Stimulated activated CD4-positive, alpha-beta T cell treated with anti-CD3 and anti-CD28 coated beads, TNF-alpha, amount 100 ng/mL, for 4 hours (primary cell): ENCODE measurements at regions not wholly inside any gene's neighbourhood (a gene's known extent, or its start where the extent isn't known, plus 50 kb on each side); places are given as distances from the start of the nearest gene placed in this dataset.

Source experiments
- DNase-seq, 3 experiments: peaks; one replicate each; pipeline ENCODE4 v3.0.0-alpha.2; 2020; ENCODE audit warnings: low read depth in 3 of 3

DNA sequence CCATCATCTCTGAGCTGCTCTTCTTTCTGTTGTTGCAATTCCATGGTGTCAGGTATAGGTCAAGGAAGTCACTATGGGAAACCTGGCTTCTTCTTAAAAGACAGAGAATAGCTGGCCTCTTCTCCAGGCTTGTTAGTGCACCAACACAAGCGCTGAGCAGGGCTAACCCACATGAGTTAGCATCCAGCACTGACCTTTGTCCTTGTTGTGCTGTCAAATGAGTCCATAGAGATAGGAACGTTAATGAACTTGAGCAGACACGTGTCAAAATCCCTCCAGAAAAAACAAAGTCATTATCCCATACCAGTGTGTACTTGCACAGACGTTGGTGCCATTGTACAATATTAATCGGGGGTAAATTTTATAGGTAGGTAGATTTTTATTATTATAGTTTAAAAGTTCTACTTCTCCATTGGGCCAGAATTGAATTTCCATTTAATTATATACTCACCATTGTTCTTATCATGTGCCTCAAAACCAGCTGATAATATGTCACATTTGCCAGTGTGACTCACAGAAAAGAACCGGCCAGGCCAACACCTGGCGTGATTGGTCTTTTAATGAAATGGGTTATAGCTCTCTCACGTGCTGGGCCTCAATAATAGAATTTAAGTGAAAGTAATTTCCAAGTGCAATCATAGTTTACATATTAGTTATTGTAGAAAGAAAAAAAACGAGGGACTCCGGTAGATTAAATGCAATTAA, 468.8 kb upstream of the MGMT start:
- DNase-seq: no peak

GRCh38 chr10:129004398-129004797, 462.6 kb upstream of the MGMT start:
- no peak for DNase-seq

- no peak for DNase-seq
Observed at GRCh38 chr10:129005080-129005479, 462.0 kb upstream of the MGMT start.

GRCh38 chr10:129005804-129006203, 461.2 kb upstream of the MGMT start:
- DNase-seq: no peak

- no peak for DNase-seq
Observed at GRCh38 chr10:129018511-129018910, 448.5 kb upstream of the MGMT start.

DNA sequence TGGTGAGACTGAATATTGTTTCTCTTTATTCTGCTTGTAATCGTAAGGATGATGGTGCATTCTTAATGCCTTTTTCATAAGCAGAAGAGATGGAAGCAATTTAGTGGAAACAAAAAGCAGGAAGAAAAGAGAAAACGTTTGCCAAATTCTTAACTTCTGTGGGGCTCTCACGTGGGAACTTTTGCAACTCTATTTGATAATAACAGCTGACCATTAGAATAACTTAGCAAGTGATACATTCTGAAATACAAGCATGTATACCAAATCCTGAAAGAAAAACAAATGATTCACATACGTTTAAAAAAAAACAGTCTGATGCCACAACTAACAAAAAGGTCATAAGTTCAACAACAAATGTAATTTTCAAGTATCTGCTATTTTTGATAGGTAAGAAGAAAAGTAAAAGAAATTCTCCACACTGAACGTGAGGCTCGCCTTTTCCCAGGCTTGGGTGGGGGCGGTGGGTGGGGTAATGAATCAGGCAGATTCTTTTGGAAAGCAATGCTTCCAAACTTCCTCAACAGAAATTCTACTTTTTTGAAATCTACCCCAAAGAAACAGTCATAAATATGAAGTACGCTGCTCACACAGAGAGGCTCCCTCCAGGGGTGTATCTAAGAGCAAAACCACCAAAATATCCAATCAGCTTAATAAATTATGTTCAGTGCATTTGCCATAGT, 446.2 kb upstream of the MGMT start:
- no peak for DNase-seq

GRCh38 chr10:129021594-129022304, 445.3 kb upstream of the MGMT start:
- DNase-seq: no peak

DNA sequence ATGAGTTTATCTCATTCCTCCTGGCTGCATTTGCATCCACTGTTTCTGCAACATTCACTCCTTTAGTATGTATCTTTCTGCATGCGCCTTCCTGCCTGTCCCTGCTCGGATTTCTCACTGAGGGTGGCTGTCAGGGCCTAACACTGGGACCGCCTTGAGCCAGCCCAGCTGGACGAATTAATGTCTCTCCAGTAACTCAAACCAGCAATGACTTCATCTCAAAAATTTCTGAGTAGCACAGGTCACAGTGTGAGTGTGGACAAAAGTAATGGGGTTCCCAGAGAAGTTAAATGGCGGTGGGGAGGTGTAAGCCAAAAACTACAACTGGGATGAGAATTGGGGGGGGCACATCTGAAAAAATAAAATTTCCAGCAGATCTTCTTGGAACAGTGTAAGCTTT, 444.0 kb upstream of the MGMT start:
- DNase-seq: no peak

- no peak for DNase-seq
Observed at GRCh38 chr10:129024046-129024445, 443.0 kb upstream of the MGMT start.

- DNase-seq: no peak
Observed at GRCh38 chr10:129025787-129026186, 441.3 kb upstream of the MGMT start.

DNA sequence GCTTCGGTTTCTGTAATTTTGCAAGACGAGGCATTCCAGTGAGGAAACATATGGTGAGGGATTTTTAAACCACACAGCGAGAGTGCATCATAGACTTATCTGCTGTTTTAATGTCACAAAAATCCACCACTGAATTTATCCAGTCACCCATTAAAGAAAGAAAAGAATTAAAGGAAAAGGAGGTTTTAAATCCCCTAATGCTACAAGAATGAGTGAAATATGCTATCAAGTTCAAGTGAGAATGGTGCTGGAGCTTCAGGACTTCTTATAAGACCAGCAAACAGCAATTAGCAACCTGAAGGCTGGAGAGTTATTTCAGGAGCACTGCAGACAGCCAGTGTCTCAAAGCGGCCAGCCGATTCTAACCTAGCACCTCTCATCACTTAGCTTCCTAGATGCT, 439.1 kb upstream of the MGMT start:
- no peak for DNase-seq

DNA sequence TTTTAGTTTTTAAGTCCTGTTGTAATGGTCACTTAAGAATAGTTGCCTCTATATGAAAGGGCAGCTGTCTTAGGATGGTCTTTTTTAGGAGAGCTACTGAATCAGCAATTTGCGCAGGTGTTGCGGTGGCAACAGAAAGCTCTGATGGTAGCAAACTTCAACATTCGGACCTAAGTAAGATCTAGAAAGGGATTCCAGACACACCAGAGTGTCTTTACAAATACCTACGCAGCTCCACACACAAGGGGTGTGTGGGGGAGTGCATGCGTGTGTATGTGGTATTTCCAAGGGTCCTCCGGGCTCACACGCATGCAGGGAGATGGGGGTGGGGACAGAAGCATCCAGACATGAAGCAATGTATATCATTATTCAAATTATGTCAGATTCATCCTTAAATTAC, 438.6 kb upstream of the MGMT start:
- no peak for DNase-seq

GRCh38 chr10:129029051-129029450, 438.0 kb upstream of the MGMT start:
- DNase-seq: no peak

DNA sequence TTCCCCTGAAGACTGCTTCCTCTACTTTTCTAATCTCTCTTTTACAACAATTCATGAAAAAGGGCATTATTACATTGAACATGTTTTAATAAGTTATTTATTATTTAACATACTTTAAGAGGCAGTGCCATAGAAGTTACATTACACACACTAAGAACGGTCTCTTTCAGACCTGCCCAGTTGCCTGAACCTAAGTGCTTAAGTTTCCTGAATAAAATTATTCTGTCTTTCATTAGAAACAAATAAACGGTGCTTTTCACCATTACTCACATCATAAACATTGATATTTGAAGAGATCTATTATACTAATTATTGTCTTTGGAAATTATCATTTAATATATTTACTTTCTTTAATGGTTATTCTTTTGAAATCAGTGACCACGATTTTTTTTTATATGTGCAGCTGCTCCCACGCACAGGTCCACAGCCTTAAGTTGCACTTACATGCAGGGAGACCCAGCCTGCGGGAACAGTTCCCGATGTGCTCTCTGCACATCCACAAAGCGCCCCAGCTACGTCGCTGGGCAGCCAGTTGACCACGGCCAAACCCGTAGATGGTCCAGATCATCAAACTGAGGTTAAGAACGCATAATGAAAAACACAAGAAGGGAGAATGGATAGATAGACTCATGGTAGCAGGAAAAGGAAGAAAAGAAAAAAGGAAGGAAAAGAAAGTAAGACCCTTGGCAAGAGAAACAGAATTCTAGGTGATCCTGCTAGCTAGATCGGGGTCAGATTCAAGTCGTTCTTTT, 437.0 kb upstream of the MGMT start:
- DNase-seq: no peak

- no peak for DNase-seq
Observed at GRCh38 chr10:129030603-129030895, 436.5 kb upstream of the MGMT start.

GRCh38 chr10:129030996-129031843, 435.8 kb upstream of the MGMT start:
- peak in 2 of 3 experiments; percentile 22 to 26 for DNase-seq

DNA sequence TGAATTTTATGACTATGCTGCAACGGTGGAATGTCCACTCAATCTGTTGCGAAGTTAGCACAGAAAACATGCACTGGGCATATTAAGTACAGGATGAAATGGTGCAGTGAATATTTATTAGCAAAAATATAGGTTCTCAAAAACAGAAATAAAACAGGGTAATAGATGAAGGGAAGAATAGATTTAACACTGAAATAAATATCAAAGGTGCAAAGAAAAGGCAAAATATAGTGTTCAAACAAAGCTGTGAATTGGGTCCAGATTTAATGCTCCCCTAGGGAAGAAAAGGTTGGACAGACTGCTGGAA, 435.2 kb upstream of the MGMT start:
- no peak for DNase-seq

DNA sequence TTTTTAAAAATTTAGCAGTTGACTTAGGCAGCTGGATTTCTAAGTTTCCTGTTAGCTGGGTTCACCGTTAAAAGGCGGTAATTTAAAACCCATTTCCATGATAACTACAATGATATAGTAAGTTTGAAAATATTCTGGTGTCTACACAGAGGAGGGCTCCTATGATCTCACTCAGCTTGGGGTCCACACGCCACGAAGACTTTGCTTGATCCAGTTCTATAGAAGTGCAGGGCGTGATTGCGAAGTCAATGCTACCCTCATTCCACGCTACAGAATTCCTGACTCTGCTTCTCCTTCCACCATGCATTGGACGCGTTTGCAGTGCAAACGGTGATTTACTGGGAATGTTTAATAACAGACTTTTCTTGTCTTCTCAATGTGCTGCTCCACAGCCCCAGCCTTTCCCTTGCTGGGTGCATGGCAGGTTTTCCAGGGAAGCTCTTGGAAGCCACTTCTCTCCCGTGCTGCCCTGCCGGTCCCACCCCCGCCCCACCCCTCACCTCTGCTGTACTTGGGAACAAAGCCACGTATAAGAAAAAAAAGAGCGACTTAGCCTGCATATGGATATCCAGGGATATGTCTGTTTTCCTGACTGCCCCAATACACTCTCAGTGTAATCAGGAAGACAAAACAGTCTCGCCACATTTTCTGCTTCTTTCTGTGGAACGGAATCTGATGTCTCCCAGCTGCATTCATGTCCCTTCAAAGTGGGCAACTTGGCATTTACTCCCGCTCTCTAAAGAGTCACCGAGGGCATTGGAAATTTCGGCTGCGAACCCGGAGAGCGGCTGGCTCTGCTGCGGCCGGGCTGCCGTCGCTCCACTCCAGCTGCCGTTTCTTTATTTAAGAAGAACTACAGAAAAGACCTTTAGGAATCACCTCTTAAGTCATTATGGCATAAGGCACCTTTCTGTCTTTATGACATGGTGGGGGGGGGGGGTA, 434.4 kb upstream of the MGMT start:
- no peak for DNase-seq

DNA sequence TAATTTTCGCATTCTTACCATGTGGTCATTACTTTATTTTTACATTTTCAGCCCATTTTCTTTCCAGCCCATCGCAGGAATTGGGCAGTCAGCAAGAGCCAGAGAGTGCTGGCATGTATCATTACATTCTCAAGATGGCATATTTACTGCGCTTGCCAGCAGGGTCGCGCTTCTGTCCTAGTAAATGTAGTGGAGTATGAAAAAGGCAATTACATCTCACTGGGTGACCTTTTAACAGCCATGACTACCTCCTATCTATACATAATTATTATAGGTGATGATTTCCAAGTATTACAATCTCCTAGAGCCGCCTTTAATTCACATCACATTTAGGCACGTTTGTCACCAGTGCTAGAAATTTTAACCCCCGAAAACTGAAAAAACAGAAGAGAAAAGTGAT, 433.7 kb upstream of the MGMT start:
- DNase-seq: no peak

- DNase-seq: no peak
Observed at GRCh38 chr10:129033790-129034272, 433.2 kb upstream of the MGMT start.
